ENCODE measurements at regions not wholly inside any gene's neighbourhood (a gene's known extent, or its start where the extent isn't known, plus 50 kb on each side); places are given as distances from the start of the nearest gene placed in this dataset.

DNA sequence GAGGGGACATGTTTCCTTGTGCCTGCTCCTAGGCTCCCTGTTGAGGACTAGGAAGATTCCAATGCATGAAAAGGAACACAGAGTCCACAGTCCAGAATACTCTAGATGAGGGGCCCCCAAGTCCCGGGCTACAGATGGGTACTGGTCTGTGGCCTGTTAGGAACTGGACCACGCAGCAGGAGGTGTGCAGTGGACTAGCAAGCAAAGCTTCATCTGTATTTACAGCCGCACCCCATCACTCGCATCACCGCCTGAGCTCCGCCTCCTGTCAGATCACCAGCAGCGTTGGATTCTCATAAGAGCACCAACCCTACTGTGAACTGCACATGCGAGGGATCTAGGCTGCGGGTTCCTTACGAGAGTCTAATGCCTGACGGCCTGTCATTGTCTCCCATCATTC, 233.0 kb upstream of the MKLN1 start:
- DNase-seq, result no peak

- no peak for DNase-seq
Measured at GRCh38 chr7:131095346-131095745, 232.3 kb upstream of the MKLN1 start.

- no peak for DNase-seq
Measured at GRCh38 chr7:131096267-131096927, 231.3 kb upstream of the MKLN1 start.

DNA sequence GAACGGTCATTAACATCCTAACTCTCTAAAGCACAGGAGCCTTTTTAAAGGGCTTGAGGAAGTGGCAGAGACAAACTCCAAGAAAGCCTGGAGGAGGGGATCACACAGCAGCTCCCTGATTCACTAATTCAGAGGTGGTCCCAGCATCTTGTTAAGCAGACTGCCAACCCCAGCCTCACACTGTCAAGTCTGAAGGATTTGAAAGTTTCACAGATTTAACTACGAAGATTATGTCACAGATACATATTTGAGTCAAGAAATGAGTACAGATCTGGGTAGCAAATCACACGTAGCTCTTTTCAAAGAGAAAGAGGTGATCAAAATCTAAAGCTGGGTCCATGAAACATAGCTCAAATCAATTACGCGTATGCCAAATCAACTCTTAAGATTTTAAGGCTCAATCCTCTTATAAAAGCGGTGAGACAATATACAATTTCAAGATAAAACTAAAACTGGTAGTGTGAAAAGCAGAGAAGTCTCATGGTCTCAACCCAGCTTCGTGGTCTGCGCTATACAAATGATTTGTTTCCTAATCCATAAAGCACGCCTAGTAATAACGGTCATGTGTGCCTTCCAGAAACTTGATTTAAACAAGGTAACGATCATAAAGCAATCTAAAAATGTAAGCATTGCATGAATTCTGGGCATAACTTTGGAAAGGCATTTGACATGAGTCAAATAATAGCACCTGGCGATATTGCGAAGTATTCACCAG, 229.9 kb upstream of the MKLN1 start:
- no peak for DNase-seq

DNA sequence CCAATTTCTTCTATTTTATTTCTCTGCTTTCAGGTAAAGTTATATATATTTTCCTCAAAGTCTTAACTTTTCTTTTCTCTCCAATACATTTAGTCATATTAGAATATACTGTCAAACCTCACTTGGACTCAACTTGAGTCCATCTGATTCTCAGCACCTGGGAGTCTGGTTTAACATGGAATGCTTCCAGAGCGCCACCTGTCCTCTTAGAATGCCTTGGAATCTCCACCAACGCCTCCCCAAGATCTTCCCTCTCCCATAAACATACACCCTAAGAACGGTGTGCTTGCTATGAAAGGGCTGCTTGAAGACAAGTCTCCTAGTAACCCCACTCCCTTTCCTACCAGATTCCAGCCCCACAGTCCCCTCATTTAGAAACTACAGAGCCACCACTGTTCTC, 229.1 kb upstream of the MKLN1 start:
- no peak for DNase-seq

DNA sequence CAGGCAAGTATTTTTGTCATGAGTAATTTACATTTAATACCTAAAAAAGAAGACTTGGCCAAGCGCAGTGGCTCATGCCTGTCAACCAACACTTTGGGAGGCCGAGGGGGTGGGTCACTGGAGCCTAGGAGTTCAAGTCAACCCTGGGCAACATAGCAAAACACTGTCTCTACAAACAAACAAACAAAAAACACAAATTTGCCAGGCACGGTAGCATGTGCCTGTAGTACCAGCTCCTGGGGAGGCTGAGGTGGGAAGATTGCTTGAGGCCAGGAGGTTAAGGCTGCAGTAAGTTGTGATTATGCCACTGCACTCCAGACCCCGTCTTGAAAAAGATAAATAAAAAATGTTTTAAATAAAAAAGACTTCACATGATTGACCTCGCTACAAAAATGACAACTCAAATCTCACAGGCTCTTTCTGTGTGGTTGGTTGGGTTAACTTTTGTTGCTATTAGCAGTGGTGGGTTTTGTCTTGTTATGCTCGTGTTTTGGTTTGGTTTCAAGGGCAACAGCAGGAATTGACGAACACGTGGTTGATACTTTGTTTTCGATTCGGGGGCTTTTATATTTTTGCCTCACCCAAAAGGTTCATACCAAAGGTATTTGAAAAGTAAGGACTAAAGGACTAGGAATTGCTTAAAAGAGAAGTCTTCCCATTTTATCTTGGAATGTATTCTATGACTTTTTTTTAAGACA, 227.2 kb upstream of the MKLN1 start:
- no peak for DNase-seq

DNA sequence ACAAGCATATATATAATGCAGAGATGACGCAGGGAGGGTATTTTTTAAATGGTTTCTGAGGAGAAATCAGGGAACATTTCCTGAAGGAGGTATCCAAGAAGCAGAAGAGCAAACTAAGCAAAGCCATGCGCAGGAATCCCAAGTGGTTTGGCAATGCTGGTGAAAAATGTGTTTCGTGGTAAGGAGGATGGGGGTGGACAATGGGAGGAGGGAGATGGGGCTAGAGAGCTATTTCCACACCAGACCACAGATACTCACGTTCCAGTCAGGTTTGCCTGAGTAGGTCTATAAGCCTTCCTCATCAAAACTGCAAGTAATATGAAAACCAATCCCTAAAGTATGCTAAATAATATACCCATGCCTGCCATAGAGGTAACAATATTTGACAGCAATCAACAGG, 223.7 kb upstream of the MKLN1 start:
- no peak for DNase-seq

DNA sequence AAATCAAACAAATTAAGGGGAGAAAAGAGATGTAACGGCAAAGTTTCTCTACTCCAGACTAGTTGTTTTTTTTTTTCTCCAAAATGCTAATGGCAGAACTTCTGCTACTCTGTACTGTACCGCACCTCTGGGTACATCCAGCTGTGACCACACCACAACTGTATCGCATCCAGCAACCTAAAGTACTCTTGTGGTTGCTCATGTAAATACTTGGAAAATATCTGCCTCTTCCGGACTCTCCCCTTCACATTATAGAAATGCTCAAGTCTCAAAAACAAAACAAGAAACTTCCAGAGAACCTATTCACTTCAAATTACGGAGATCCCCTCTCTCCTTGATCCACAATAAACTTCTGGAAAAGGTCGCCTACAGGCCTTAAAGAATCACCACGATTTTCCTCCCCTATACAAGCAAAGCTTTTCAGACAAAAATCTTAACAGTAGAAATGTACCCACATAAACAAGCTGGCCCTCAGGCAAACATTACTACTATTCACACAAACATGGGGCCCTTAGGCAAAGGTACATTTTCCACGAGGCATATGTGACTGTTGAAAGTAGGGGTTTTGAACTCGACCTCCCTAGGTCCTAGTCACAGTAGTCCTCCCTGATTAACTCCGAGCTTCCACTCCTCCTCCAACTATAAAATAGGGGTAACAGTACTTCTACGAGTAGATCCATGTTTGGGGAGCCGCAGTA, 222.9 kb upstream of the MKLN1 start:
- no peak for DNase-seq

DNA sequence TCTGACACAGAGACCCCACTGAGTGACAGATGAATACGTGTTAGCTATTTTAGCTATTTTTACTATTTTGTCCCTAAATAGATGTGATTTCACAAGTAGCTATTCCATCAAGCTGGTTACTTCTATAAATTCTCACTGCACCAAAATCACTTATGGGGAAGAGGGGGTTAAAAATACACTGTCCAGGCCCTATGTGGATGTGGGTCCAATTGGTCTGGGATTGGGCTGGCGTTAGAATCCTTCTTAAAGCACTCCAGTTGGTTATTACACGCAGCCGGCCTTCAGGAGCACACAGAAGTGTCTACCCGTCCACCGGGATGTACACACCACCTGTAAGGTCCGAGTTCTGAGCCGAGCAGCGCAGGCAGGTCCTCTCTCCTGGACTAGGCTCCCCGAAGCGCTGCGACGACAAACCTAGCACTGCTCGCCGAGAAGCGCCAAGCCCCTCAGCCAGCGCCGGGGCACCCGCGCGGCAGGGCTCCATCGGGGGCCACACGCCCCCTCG, 222.3 kb upstream of the MKLN1 start:
- DNase-seq, result no peak

DNA sequence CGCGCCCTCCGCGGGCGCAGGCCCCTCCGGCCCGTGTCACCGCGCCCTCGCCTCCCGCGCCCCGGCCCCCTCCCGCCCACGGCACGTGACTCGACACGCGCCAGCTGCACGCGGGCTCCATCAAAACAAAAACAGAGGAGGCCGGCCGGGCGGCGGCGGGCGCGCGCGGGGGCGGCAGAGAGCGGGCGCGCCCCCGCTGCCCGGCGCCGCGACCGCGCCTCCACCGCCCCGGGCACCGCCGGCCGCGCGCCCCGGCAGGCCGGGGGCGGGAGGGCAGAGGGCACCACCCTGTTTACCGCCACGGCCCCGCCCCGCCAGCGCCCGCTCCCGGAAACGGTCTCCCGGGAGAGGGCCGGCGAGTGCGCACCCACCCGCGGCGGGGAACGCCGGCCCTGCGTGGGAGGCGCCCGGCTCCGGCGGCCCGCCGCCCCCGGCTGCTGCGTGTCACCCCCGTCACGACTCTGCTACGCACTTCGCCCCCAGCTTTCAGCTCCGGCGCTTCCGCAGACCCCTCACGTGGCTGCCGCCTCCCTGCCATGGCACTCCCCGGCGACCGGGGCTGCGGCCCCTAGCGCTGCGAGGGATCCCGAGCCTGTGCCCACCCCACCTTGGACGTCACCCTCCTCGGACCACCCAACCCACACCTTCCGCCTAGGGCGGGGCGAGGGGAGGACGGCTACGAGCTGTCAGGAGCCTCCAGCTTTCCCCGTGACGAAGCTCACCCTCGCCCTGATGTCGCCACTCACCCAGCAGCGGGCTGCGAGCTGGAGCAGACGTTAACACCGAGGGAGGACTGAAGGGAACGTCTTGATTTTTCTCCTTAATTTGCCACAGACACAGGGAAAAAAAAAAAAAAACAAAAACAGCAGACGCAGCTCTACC, 221.6 kb upstream of the MKLN1 start:
- peak; percentile 73 for DNase-seq

DNA sequence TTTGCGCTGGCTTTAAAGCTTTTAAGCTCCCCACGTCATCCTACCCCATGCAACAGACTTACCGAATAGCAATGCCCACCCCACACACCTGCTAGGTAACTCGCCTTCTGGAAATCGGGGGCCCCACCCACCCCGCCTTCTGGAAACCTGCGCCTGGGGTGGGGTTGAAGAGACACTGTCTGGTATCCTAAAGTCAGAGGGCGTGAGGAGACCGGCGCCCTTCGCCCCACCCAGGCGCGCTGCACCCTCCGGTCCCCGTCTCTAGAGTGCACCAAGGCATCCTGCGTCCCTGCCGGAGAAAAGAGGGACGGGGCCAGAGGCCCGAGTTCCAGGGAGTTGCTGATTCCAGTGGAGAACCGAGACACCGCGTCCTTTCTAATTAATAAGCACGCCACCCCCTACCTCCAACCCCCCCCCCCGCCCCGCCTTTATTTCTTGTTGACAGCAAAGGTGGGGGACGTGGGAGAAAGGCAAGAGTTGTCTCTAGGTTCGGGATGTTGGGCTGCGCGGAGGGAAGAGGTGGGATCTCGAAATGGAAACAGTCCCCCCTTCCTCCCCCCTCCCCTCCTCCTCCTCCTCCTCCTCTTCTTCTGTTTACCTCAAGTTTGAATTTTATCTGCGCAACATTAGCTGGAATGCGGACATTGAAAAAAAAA, 220.9 kb upstream of the MKLN1 start:
- DNase-seq, result peak; percentile 41

DNA sequence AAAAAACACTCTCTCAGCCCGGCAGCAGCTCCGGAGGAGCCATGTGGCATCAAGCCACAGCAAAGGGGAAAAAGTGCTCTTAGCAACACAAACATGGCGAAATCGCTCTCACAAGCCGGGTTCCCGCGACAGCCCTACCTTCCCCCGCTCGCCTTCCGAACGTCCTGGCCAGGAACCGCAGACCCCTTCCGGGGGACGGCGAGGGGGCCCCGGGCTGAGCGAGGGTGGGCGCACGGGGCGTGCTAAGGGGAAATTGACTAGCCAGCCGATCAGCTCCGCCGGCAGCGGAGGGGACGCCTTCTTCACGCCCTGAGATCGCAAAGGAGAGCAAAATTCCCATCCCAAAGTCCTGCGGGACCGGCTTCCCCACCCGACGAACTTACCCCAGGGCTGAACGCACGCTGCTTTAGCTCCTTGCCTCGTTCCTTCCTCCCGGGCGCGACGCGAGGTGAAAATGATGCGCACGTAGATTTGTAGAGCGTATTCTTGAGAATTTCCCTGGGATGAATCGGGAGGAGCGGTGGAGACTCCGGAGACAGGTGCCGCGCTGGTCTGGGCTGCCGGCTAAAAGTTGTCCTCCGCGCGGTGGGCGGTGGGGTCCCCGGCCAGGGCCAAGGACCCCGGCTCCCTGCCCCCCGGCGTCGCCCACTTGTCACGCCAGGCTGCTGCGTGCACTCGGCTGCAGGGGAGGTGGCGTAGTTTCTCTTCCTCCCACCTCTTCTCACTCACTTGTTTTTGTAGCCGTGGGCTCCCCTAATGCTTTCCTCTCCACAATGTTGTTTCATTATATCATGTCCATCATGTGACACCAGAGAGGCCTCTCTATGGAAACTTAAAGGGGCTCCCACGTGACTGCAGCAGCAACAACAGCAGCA, 220.1 kb upstream of the MKLN1 start:
- peak; percentile 72 for DNase-seq

DNA sequence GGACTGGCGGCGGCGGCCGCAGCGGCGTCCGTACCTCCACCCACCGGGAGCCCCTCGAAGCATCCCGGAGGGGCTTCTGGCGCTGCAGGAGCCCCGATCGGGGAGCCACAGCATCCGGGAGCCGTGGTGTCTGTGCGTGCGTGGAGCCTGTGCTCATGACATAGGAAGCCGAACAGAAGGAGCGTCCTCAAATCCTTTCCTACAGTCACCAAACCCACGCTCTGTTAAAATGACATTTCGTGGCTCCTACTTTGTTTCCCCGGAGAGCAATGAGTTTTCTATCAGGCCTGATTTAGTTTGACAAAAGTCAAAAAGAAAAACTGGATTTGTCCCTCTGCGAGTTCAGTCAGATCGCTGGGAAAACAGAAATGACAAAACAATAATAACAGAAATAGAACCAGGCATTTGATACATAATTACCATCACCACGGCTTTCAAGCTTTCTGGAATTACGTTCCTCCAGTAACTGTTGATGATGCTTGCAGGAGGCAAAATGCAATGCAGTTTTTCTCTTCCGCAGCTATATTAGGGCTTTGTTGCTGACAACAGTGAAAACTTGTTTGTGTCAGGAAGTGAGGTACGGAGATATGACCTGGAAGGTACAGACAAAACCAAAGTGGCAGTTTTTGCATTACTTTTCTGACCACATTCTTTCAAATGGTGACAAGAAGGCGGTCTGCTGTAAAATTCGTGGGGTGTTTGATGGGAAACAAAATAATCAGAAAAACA, 219.3 kb upstream of the MKLN1 start:
- DNase-seq, result no peak

DNA sequence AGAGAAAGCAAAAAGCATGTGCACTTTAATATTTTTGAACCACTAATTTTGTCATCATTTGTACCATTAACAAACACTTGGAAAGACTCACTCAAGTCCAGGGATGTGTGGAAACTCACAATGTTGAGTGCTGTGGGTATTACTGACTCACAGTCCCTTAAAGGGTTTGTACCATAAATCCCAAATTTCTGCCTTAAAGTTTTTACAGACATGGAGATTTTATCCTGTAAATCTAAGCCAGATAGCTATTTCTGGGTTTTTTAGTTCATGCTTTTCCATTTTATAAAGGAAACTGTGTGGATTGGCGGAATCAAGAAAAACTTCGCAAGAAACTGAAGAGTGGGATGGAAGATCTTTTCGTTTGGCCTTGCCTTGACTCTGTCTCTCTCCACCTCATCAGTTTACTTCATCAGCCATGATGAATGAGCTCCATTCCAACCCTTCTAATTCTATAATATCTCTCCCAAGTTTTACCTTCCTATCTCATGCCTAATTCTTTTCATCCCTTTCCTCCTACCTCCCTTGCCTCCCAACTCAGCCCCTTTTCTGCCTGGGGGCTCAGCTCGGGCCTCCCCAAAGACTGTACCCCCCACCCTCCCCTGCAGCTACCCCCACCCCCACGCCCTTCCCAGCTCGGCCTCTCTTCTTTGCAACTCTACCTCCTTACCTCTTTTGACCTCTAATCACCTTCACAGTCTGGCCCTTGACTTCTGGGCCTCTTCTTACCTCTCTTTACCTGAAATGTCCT, 218.5 kb upstream of the MKLN1 start:
- DNase-seq, result no peak

DNA sequence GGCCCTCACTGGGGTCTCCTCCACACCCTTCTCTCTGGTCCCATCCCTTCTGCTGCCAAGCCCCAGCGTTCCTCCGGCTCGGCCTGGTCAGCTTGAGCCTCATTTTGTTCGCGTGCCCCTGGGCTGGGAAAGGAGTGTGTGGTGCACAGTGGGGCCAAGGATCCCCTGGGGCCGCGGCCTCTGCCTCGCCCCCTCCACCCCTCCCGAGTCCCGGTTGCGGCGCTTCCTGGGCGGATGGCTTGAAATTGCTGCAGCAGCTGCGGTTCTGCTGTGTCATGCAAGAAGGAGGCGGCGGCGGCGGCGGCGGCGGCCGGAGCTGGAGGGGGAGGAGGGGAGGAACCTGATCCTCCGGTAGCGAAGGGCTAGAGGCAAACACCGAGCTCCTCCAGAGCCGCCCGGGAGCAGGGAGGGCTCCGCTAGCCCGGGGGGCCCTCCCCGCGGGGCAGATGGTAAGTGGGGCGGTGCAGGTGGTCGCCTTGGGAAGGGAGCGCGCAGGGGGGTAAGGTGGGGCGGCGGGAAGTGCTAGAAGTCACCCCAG, 217.8 kb upstream of the MKLN1 start:
- peak; percentile 78 for DNase-seq

DNA sequence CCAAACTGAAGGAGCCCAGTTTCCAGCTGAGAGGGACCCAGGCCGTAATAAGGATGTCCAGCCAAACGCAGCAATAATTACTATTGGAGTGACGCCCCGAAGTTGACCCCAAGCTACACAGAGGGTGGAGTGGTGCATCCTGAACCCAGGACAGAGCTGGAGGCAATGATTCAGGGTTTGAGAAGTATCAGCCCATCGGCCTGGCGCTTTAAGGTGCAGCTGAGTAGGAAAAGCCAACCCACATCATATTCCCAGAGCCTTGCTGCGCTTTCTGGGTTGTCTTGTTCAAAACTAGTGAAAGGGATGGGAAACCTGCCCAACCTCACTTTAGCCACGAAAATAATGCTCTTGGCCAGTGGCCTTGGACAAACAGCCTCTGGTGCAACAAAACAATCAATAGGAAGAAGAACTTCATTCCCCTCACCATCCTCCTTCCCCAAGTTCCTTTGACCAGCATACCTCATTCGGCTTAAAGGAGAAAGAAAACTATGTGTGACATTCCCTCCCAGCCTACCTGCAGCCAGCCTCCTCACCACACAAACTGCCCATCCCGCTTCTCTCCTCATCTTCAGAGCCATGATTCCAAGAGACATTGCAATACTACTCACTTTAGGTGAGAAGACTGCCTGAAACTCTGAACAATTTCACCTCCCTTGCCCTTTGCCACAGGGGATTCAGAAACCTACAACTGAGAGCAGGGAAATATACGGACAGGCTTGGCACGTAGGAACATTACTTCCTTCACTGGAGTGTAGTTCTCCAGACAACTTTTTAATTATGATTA, 217.2 kb upstream of the MKLN1 start:
- DNase-seq, result no peak

DNA sequence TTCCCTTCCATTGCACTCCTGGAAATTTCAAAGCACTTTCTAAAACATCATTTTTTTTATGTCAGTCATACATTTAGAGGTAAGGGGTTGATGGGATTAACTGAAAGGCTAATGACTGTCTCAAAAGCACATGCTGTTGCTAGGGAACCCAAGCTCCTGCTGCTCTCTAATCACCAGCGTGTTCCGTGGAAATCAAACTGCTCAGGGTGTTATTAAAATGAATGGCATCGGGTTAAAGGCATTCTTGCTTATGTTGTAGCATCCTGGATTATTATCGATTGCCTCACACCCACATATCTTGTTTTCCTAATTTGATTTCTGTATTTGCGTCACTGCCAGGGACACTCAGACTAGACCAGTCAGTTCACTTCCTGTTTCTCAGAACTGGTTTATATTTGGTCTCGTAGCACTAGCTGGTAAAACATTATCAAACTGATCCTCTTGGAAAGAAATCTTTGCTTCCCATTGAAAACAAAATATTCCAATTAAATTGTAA, 216.5 kb upstream of the MKLN1 start:
- peak; percentile 12 for DNase-seq

GRCh38 chr7:131111792-131112191, 215.9 kb upstream of the MKLN1 start:
- DNase-seq, result no peak
